IMR-90 (cell line): ENCODE measurements at regions not wholly inside any gene's neighbourhood (a gene's known extent, or its start where the extent isn't known, plus 50 kb on each side); places are given as distances from the start of the nearest gene placed in this dataset.
A peak's percentile ranks its signal among the peaks of the same experiment; 100 is the strongest.

ENCODE experiments used
- ATAC-seq: fragments of 200-7000 bp; cut with Tn5 transposase; 2 replicates; pipeline ENCODE4 v1.9.1; 2020; ENCODE audit warnings: low read depth, mild to moderate bottlenecking, moderate library complexity
- BruUV-seq: library from RNA; stranded (reverse); fragments of 400-500 nt; replicated peaks from 2 replicates; lab custom pipeline; 2021; lab: Mats Ljungman, UMichigan
- CTCF ChIA-PET: fragments of 300-600 bp; formaldehyde crosslinking; extraction: SDS; loops from one replicate; lab custom pipeline; 2021; ENCODE audit warnings: antibody characterized with exemption; lab: Yijun Ruan, JAX
- POLR2A ChIA-PET: fragments of 300-600 bp; sonication (Branson Sonifier 250); formaldehyde crosslinking; loops from one replicate; lab custom pipeline; 2022; ENCODE audit warnings: antibody characterized with exemption; ENCODE audit not compliant: unreplicated experiment; lab: Charles Lee
- DNase-seq: peaks from one replicate; pipeline ENCODE4 v3.0.0; 2013
- H2AFZ ChIP-seq: replicated peaks from 2 replicates; pipeline ENCODE3; 2013; ENCODE audit warnings: low read length, mild to moderate bottlenecking; ENCODE audit not compliant: poor library complexity
- H2AK5ac ChIP-seq: 2 replicates; pipeline ENCODE4 v1.6.1; 2013; ENCODE audit warnings: low read depth, low read length, inconsistent platforms
- H2AK9ac ChIP-seq: replicated peaks from 2 replicates; pipeline ENCODE3; 2013; ENCODE audit warnings: mild to moderate bottlenecking, low read depth, low read length, moderate library complexity; ENCODE audit not compliant: poor library complexity
- H2BK120ac ChIP-seq: 2 replicates; pipeline ENCODE4 v1.6.1; 2013; ENCODE audit warnings: low read depth, low read length, inconsistent platforms
- H2BK15ac ChIP-seq: 3 replicates; pipeline ENCODE4 v1.6.1; 2013; ENCODE audit warnings: low read depth, low read length, inconsistent platforms
- H2BK20ac ChIP-seq: 2 replicates; pipeline ENCODE4 v1.6.1; 2013; ENCODE audit warnings: low read depth, mild to moderate bottlenecking, inconsistent platforms, low read length, moderate library complexity
- H2BK5ac ChIP-seq: 2 replicates; pipeline ENCODE4 v1.6.1; 2013; ENCODE audit warnings: mild to moderate bottlenecking, low read depth, low read length, inconsistent platforms; ENCODE audit not compliant: poor library complexity, severe bottlenecking
- H3K14ac ChIP-seq: replicated peaks from 2 replicates; pipeline ENCODE4 v1.6.1; 2013; ENCODE audit warnings: low read depth, low read length, inconsistent platforms
- H3K18ac ChIP-seq: 2 replicates; pipeline ENCODE4 v1.6.1; 2013; ENCODE audit warnings: low read depth, low read length, control low read depth
- H3K23ac ChIP-seq: 2 replicates; pipeline ENCODE4 v1.6.1; 2013; ENCODE audit warnings: low read depth, low read length, inconsistent platforms
- H3K27ac ChIP-seq: 2 replicates; pipeline ENCODE4 v1.5.1; 2013; ENCODE audit warnings: mild to moderate bottlenecking, control low read depth, low read length; ENCODE audit not compliant: insufficient read depth
- H3K27me3 ChIP-seq: 2 replicates; pipeline ENCODE4 v1.6.1; 2013; ENCODE audit warnings: low read length; ENCODE audit not compliant: control insufficient read depth, insufficient read depth
- H3K36me3 ChIP-seq: 2 replicates; pipeline ENCODE4 v1.6.1; 2013; ENCODE audit warnings: low read length, mixed read lengths; ENCODE audit not compliant: control insufficient read depth, insufficient read depth
- H3K4ac ChIP-seq: 2 replicates; pipeline ENCODE4 v1.6.1; 2013; ENCODE audit warnings: low read depth, low read length, inconsistent platforms
- H3K4me1 ChIP-seq: 2 replicates; pipeline ENCODE4 v1.6.1; 2013; ENCODE audit warnings: low read length, mixed read lengths; ENCODE audit not compliant: control insufficient read depth, insufficient read depth
- H3K4me2 ChIP-seq: 2 replicates; pipeline ENCODE4 v1.6.1; 2013; ENCODE audit warnings: low read depth, mild to moderate bottlenecking, control low read depth, low read length, moderate library complexity
- H3K4me3 ChIP-seq: 2 replicates; pipeline ENCODE4 v1.5.1; 2013; ENCODE audit warnings: low read depth, mild to moderate bottlenecking, control low read depth, low read length, moderate library complexity; ENCODE audit not compliant: insufficient read depth
- H3K56ac ChIP-seq: 2 replicates; pipeline ENCODE4 v1.6.1; 2013; ENCODE audit warnings: low read length, inconsistent platforms; ENCODE audit not compliant: insufficient read depth; ENCODE audit errors: extremely low read depth
- H3K79me1 ChIP-seq, 2 experiments: 2 replicates each; pipeline ENCODE4 v1.6.1; 2013; ENCODE audit warnings: low read length in 2 of 2, inconsistent platforms in 1 of 2, low read depth in 1 of 2
- H3K9ac ChIP-seq: 2 replicates; pipeline ENCODE4 v1.6.1; 2013; ENCODE audit warnings: low read depth, low read length, control low read depth
- H3K9me1 ChIP-seq: 2 replicates; pipeline ENCODE4 v1.6.1; 2013; ENCODE audit warnings: low read length, inconsistent platforms; ENCODE audit not compliant: insufficient read depth
- H3K9me3 ChIP-seq: 2 replicates; pipeline ENCODE4 v1.6.1; 2013; ENCODE audit warnings: low read length; ENCODE audit not compliant: control insufficient read depth, insufficient read depth
- H4K20me1 ChIP-seq: 2 replicates; pipeline ENCODE4 v1.6.1; 2013; ENCODE audit warnings: low read length, inconsistent platforms; ENCODE audit not compliant: insufficient read depth
- H4K5ac ChIP-seq: 2 replicates; pipeline ENCODE4 v1.6.1; 2013; ENCODE audit warnings: mild to moderate bottlenecking, low read depth, low read length, control low read depth
- H4K8ac ChIP-seq, 2 experiments: 2 replicates each; pipeline ENCODE4 v1.6.1; 2013; ENCODE audit warnings: low read depth in 2 of 2, low read length in 2 of 2, control low read depth in 1 of 2, inconsistent platforms in 1 of 2
- H4K91ac ChIP-seq: 2 replicates; pipeline ENCODE4 v1.6.1; 2013; ENCODE audit warnings: low read depth, low read length, inconsistent platforms; ENCODE audit not compliant: insufficient read depth
- BHLHE40 ChIP-seq: fragments of 150-350 bp; IDR thresholded peaks from 2 replicates; pipeline ENCODE4 v1.6.1; 2016; ENCODE audit warnings: mild to moderate bottlenecking, low read depth, low read length
- CEBPB ChIP-seq: IDR thresholded peaks from 2 replicates; pipeline ENCODE4 v1.6.1; 2012; ENCODE audit warnings: low read depth, low read length, improper control_type of control experiment
- CHD1 ChIP-seq: IDR thresholded peaks from 2 replicates; pipeline ENCODE4 v1.6.1; 2012; ENCODE audit warnings: low read depth, low read length, improper control_type of control experiment
- MAFK ChIP-seq: IDR thresholded peaks from 2 replicates; pipeline ENCODE4 v1.6.1; 2012; ENCODE audit warnings: low read depth, low read length, improper control_type of control experiment
- MAZ ChIP-seq: IDR thresholded peaks from 2 replicates; pipeline ENCODE4 v1.6.1; 2012; ENCODE audit warnings: low read depth, mild to moderate bottlenecking, low read length, improper control_type of control experiment, moderate library complexity, borderline replicate concordance
- NFE2L2 ChIP-seq: fragments of 150-350 bp; IDR thresholded peaks from 2 replicates; pipeline ENCODE4 v1.6.1; 2016; ENCODE audit warnings: low read depth, mild to moderate bottlenecking, low read length
- POLR2A ChIP-seq: IDR thresholded peaks from 2 replicates; pipeline ENCODE4 v1.6.1; 2012; ENCODE audit warnings: mild to moderate bottlenecking, low read depth, low read length
- RAD21 ChIP-seq: IDR thresholded peaks from 2 replicates; pipeline ENCODE4 v1.6.1; 2012; ENCODE audit warnings: low read length, improper control_type of control experiment
- RCOR1 ChIP-seq: IDR thresholded peaks from 2 replicates; pipeline ENCODE4 v1.6.1; 2012; ENCODE audit warnings: mild to moderate bottlenecking, low read length, improper control_type of control experiment; ENCODE audit not compliant: insufficient replicate concordance
- RFX5 ChIP-seq: IDR thresholded peaks from 2 replicates; pipeline ENCODE4 v1.8.0; 2012; ENCODE audit warnings: low read depth, mild to moderate bottlenecking, low read length, moderate library complexity
- SMC3 ChIP-seq: fragments of 150-350 bp; IDR thresholded peaks from 2 replicates; pipeline ENCODE4 v1.6.1; 2016; ENCODE audit warnings: low read depth, mild to moderate bottlenecking, antibody characterized with exemption, low read length, moderate library complexity
- USF2 ChIP-seq: fragments of 150-350 bp; IDR thresholded peaks from 2 replicates; pipeline ENCODE4 v1.6.1; 2017; ENCODE audit warnings: mild to moderate bottlenecking, antibody characterized with exemption, low read length, low read depth
- dilution Hi-C: fragments of 300-500 bp; cut with HindIII; formaldehyde crosslinking; loops from one replicate; pipeline ENCODE4 v1.14.3; 2018; ENCODE audit warnings: low sequenced_read_pairs; ENCODE audit not compliant: unreplicated experiment
- in situ Hi-C: fragments of 300-500 bp; cut with MboI; formaldehyde crosslinking; loops from 3 replicates; pipeline ENCODE4 v1.14.3; 2019; ENCODE audit warnings: low sequenced_read_pairs, inconsistent platforms, mixed read lengths
- intact Hi-C: fragments of 100-400 bp; cut with micrococcal nuclease; formaldehyde crosslinking; loops from 2 replicates; pipeline ENCODE4 v1.10.0; 2022
- TF ChIP-seq, protein P1 (sequence below): conservative IDR thresholded peaks from 2 replicates; pipeline ENCODE4 v1.5.1; 2012; ENCODE audit warnings: mild to moderate bottlenecking, low read depth, low read length, improper control_type of control experiment

GRCh38 chr4:28277931-28278330, 1417.3 kb downstream of the STIM2 start:
- H2BK5ac ChIP-seq = no peak overlapping the region
- no peak overlapping the region for H2BK120ac ChIP-seq
- no peak overlapping the region for H3K9ac ChIP-seq
- H3K27ac ChIP-seq = no peak overlapping the region
- in situ Hi-C loops (no loop called here), dilution Hi-C loops (no loop called here), intact Hi-C loops (no loop called here)
- H3K4me3 ChIP-seq = no peak overlapping the region
- no peaks in the 10 kb centered on the region for H3K79me1 ChIP-seq
- H3K14ac ChIP-seq = no peak overlapping the region
- H3K36me3 ChIP-seq = no peaks in the 10 kb centered on the region
- no peak overlapping the region for H4K5ac ChIP-seq
- no peaks in the 10 kb centered on the region for H3K9me1 ChIP-seq
- no peak overlapping the region for H2BK20ac ChIP-seq
- H4K8ac ChIP-seq = no peak overlapping the region
- H3K9me3 ChIP-seq = no peaks in the 10 kb centered on the region
- H4K91ac ChIP-seq = no peak overlapping the region
- ATAC-seq = no peak
- peak; percentile 16 for DNase-seq
- no peak overlapping the region for H3K23ac ChIP-seq
- ChIA-PET POLR2A (no interaction called here), CTCF (no interaction called here)
- no TSS peak for BruUV-seq
- no peaks in the 10 kb centered on the region for H4K20me1 ChIP-seq
- TF ChIP-seq CHD1 (no peak), MAZ (no peak), NFE2L2 (no peak), CEBPB (no peak), MAFK (no peak), RFX5 (no peak), RCOR1 (no peak), RAD21 (no peak), POLR2A (no peak), SMC3 (no peak), BHLHE40 (no peak), USF2 (no peak)
- TF ChIP-seq, protein P1, sequence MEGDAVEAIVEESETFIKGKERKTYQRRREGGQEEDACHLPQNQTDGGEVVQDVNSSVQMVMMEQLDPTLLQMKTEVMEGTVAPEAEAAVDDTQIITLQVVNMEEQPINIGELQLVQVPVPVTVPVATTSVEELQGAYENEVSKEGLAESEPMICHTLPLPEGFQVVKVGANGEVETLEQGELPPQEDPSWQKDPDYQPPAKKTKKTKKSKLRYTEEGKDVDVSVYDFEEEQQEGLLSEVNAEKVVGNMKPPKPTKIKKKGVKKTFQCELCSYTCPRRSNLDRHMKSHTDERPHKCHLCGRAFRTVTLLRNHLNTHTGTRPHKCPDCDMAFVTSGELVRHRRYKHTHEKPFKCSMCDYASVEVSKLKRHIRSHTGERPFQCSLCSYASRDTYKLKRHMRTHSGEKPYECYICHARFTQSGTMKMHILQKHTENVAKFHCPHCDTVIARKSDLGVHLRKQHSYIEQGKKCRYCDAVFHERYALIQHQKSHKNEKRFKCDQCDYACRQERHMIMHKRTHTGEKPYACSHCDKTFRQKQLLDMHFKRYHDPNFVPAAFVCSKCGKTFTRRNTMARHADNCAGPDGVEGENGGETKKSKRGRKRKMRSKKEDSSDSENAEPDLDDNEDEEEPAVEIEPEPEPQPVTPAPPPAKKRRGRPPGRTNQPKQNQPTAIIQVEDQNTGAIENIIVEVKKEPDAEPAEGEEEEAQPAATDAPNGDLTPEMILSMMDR = no peak
- H3K4me1 ChIP-seq = no peaks in the 10 kb centered on the region
- H2AK9ac ChIP-seq = no peak overlapping the region
- H2AFZ ChIP-seq = no peak overlapping the region
- H3K27me3 ChIP-seq = no peaks in the 10 kb centered on the region
- H2BK15ac ChIP-seq = no peak overlapping the region
- H3K4me2 ChIP-seq = no peak overlapping the region
- no peak overlapping the region for H3K18ac ChIP-seq
- H3K56ac ChIP-seq = no peak overlapping the region
- H2AK5ac ChIP-seq = no peak overlapping the region
- H3K4ac ChIP-seq = no peak overlapping the region
